Body of pancreas (tissue), 4 donors: ENCODE measurements at regions not wholly inside any gene's neighbourhood (a gene's known extent, or its start where the extent isn't known, plus 50 kb on each side); places are given as distances from the start of the nearest gene placed in this dataset.

Source experiments
- CTCF ChIP-seq, 7 experiments: fragments of 450-650 bp in 4 of 7; fragments of 200-600 bp in 3 of 7; sonication (generic) in 3 of 7; IDR thresholded peaks; one replicate each; pipeline ENCODE4 v1.5.1; 2016 to 2019; ENCODE audit warnings: antibody characterized with exemption in 7 of 7
- POLR2A ChIP-seq, 3 donors: fragments of 450-650 bp; IDR thresholded peaks; one replicate each; pipeline ENCODE4 v1.6.1; 2016; ENCODE audit warnings: antibody characterized with exemption in 3 of 3, mild to moderate bottlenecking in 2 of 3

GRCh38 chr5:94057655-94058054 is 316.3 kb upstream of the POU5F2 start:
- TF ChIP-seq CTCF (IDR thresholded peaks at IDR 0.05), result no peak
- TF ChIP-seq POLR2A (IDR thresholded peaks at IDR 0.05), result no peak
